HG03460 (cell line): ENCODE measurements at regions not wholly inside any gene's neighbourhood (a gene's known extent, or its start where the extent isn't known, plus 50 kb on each side); places are given as distances from the start of the nearest gene placed in this dataset.
"Not testable (repeated sequence)": the region's sequence is repeated elsewhere in the genome, so short reads cannot be mapped to it uniquely, and the experiment has no call there.

ENCODE experiments used
- ATAC-seq: cut with Tn5 transposase; IDR thresholded peaks from one replicate; pipeline ENCODE4 v1.9.1; 2021; ENCODE audit not compliant: unreplicated experiment

- no peak for ATAC-seq
Observed at GRCh38 chr5:67657055-67657454, 460.5 kb upstream of the CD180 start.

- no peak for ATAC-seq
Observed at GRCh38 chr5:67652201-67652600, 455.6 kb upstream of the CD180 start.

GRCh38 chr5:67651180-67651579 is 454.6 kb upstream of the CD180 start:
- no peak for ATAC-seq

- no peak for ATAC-seq
Observed at GRCh38 chr5:67648201-67648671, 451.6 kb upstream of the CD180 start.

- no peak for ATAC-seq
Observed at GRCh38 chr5:67647772-67648171, 451.2 kb upstream of the CD180 start.

GRCh38 chr5:67644221-67644920 is 447.8 kb upstream of the CD180 start:
- ATAC-seq: no peak

- ATAC-seq: no peak
Observed at GRCh38 chr5:67643536-67643935, 446.9 kb upstream of the CD180 start.

GRCh38 chr5:67639976-67640375 is 443.4 kb upstream of the CD180 start:
- ATAC-seq: no peak

GRCh38 chr5:67639313-67639712 is 442.7 kb upstream of the CD180 start:
- ATAC-seq: no peak

GRCh38 chr5:67636850-67637524 is 440.4 kb upstream of the CD180 start:
- no peak for ATAC-seq

GRCh38 chr5:67636091-67636490 is 439.5 kb upstream of the CD180 start:
- ATAC-seq: no peak

GRCh38 chr5:67627079-67627478 is 430.5 kb upstream of the CD180 start:
- ATAC-seq: not testable (repeated sequence)

- no peak for ATAC-seq
Observed at GRCh38 chr5:67623078-67623477, 426.5 kb upstream of the CD180 start.

GRCh38 chr5:67620424-67621397 is 424.1 kb upstream of the CD180 start:
- ATAC-seq: no peak

GRCh38 chr5:67619636-67620035 is 423.0 kb upstream of the CD180 start:
- ATAC-seq: no peak

GRCh38 chr5:67619235-67619634 is 422.6 kb upstream of the CD180 start:
- ATAC-seq: no peak

- no peak for ATAC-seq
Observed at GRCh38 chr5:67617051-67617450, 420.5 kb upstream of the CD180 start.

- no peak for ATAC-seq
Observed at GRCh38 chr5:67612961-67613360, 416.4 kb upstream of the CD180 start.

- ATAC-seq: no peak
Observed at GRCh38 chr5:67610186-67610912, 413.8 kb upstream of the CD180 start.

- no peak for ATAC-seq
Observed at GRCh38 chr5:67607958-67608357, 411.4 kb upstream of the CD180 start.

GRCh38 chr5:67606586-67606947 is 410.0 kb upstream of the CD180 start:
- no peak for ATAC-seq
